K562 (cell line): ENCODE measurements at regions not wholly inside any gene's neighbourhood (a gene's known extent, or its start where the extent isn't known, plus 50 kb on each side); places are given as distances from the start of the nearest gene placed in this dataset.

Experiments
- ATAC-seq: fragments of 200-7000 bp; cut with Tn5 transposase; 3 replicates; pipeline ENCODE4 v1.9.1; 2020; ENCODE audit warnings: moderate library complexity
- BruUV-seq: library from RNA; stranded (reverse); fragments of 400-500 nt; replicated peaks from 2 replicates; lab custom pipeline; 2021; lab: Mats Ljungman, UMichigan
- CTCF ChIA-PET: fragments of 300-600 bp; formaldehyde crosslinking; extraction: SDS; loops from one replicate; lab custom pipeline; 2021; ENCODE audit warnings: low intra/inter-chr PET ratio; lab: Yijun Ruan, JAX
- POLR2A ChIA-PET: fragments of 300-600, 350-650 bp; sonication (Branson Sonifier 250); formaldehyde crosslinking; extraction: SDS; loops from one replicate; lab custom pipeline; 2021; ENCODE audit warnings: antibody characterized with exemption, inconsistent platforms; lab: Yijun Ruan, JAX
- DNase-seq, 4 experiments: peaks; one replicate each; pipeline versions ENCODE4 v3.0.0 to v3.0.0-alpha.2; 2011 to 2018; ENCODE audit warnings: low spot score in 3 of 4, mixed read lengths in 3 of 4; ENCODE audit errors: extremely low read depth in 1 of 4
- FAIRE-seq: peaks from 2 replicates; lab custom pipeline; 2011; peaks lifted over from hg19 to GRCh38; lab: Jason Lieb, UNC
- H2AFZ ChIP-seq: 2 replicates; pipeline ENCODE4 v1.6.0; 2011; ENCODE audit warnings: low read depth, low read length, control low read depth, inconsistent platforms
- H3K27ac ChIP-seq: fragments of 200-600 bp; 3 replicates; pipeline ENCODE4 v1.8.0; 2011; ENCODE audit warnings: low read depth, mild to moderate bottlenecking, control low read depth, inconsistent platforms, low read length, moderate library complexity, mixed read lengths; ENCODE audit errors: extremely low read depth
- H3K27me3 ChIP-seq, 2 experiments: fragments of 300-600 bp in 1 of 2; 2 replicates in 1 of 2; 3 replicates in 1 of 2; pipeline versions ENCODE4 v1.6.0 to v1.8.0; 2011; ENCODE audit warnings: inconsistent platforms in 2 of 2, low read length in 2 of 2, mild to moderate bottlenecking in 1 of 2, mixed read lengths in 1 of 2, moderate library complexity in 1 of 2; ENCODE audit not compliant: control insufficient read depth in 2 of 2, insufficient read depth in 2 of 2
- H3K36me3 ChIP-seq: fragments of 300-600 bp; 3 replicates; pipeline ENCODE4 v1.8.0; 2011; ENCODE audit warnings: mild to moderate bottlenecking, low read length, inconsistent platforms; ENCODE audit not compliant: control insufficient read depth, insufficient read depth
- H3K4me1 ChIP-seq, 2 experiments: fragments of 200-600 bp in 1 of 2; replicated peaks in 1 of 2; 2 replicates in 1 of 2; 3 replicates in 1 of 2; pipeline versions ENCODE4 v1.5.1 to v1.8.0; 2011; ENCODE audit warnings: inconsistent platforms in 2 of 2, low read length in 2 of 2, mild to moderate bottlenecking in 1 of 2, mixed read lengths in 1 of 2, moderate library complexity in 1 of 2; ENCODE audit not compliant: control insufficient read depth in 2 of 2, insufficient read depth in 2 of 2
- H3K4me2 ChIP-seq: 2 replicates; pipeline ENCODE4 v1.6.1; 2011; ENCODE audit warnings: low read length, control low read depth, inconsistent platforms, mixed read lengths; ENCODE audit not compliant: insufficient read depth
- H3K4me3 ChIP-seq: fragments of 200-600 bp; sonication (generic), shearing (Covaris generic); 2 replicates; pipeline ENCODE4 v1.5.1; 2016; ENCODE audit warnings: control low read depth, inconsistent platforms
- H3K79me2 ChIP-seq: fragments of 200-600 bp; 3 replicates; pipeline ENCODE4 v1.8.0; 2011; ENCODE audit warnings: low read length, inconsistent platforms; ENCODE audit not compliant: control insufficient read depth, insufficient read depth
- H3K9ac ChIP-seq, 2 experiments: 2 replicates each; pipeline versions ENCODE4 v1.6.0 to v1.6.1; 2011; ENCODE audit warnings: low read depth in 2 of 2, low read length in 2 of 2, control low read depth in 1 of 2, inconsistent platforms in 1 of 2, mild to moderate bottlenecking in 1 of 2, mixed read lengths in 1 of 2; ENCODE audit not compliant: insufficient read depth in 1 of 2
- H3K9me1 ChIP-seq: one replicate; pipeline ENCODE4 v1.6.0; 2011; ENCODE audit warnings: inconsistent platforms, mild to moderate bottlenecking, low read length, moderate library complexity; ENCODE audit not compliant: control insufficient read depth, insufficient read depth
- H3K9me3 ChIP-seq: replicated peaks from 2 replicates; pipeline ENCODE4 v1.5.1; 2011; ENCODE audit warnings: low read depth, low read length, inconsistent platforms; ENCODE audit not compliant: control insufficient read depth, insufficient read depth
- H4K20me1 ChIP-seq: replicated peaks from 2 replicates; pipeline ENCODE4 v1.6.1; 2011; ENCODE audit warnings: low read length, inconsistent platforms, mixed read lengths; ENCODE audit not compliant: control insufficient read depth, insufficient read depth
- CHD4 ChIP-seq: fragments of 200-600 bp; sonication (generic); IDR thresholded peaks from 3 replicates; pipeline ENCODE4 v1.6.1; 2012; ENCODE audit warnings: low read depth, mild to moderate bottlenecking, mixed read lengths, low read length, inconsistent platforms; ENCODE audit not compliant: insufficient read depth, insufficient replicate concordance, poor library complexity, severe bottlenecking
- EZH2 ChIP-seq: IDR thresholded peaks from 2 replicates; pipeline ENCODE4 v1.6.1; 2012; ENCODE audit warnings: low read depth, mild to moderate bottlenecking, inconsistent platforms, low read length, borderline replicate concordance
- FOSL1 ChIP-seq: fragments of 200-800 bp; sonication (Bioruptor generic); conservative IDR thresholded peaks from 2 replicates; pipeline ENCODE4 v1.6.1; 2016; ENCODE audit warnings: missing genetic modification characterization, missing compliant biosample characterization
- MTA3 ChIP-seq: fragments of 450-650 bp; formaldehyde crosslinking; IDR thresholded peaks from 2 replicates; pipeline ENCODE4 v1.6.1; 2017; ENCODE audit warnings: mild to moderate bottlenecking, borderline replicate concordance
- NFIX ChIP-seq: fragments of 250-450 bp; sonication (Bioruptor Pico); IDR thresholded peaks from 2 replicates; pipeline ENCODE4 v1.4.0; 2020; ENCODE audit warnings: low read depth, mild to moderate bottlenecking, moderate library complexity
- POLR2A ChIP-seq: fragments of 450-650 bp; conservative IDR thresholded peaks from 2 replicates; pipeline ENCODE4 v1.6.1; 2016
- POLR2AphosphoS5 ChIP-seq: IDR thresholded peaks from 2 replicates; pipeline ENCODE4 v1.6.1; 2011; ENCODE audit warnings: mild to moderate bottlenecking, low read depth, low read length, moderate library complexity; ENCODE audit not compliant: control insufficient read depth, insufficient read depth
- SFPQ ChIP-seq: fragments of 200-400 bp; formaldehyde crosslinking; IDR thresholded peaks from 2 replicates; pipeline ENCODE4 v1.6.1; 2017; ENCODE audit warnings: mild to moderate bottlenecking, low read depth, low read length, moderate library complexity
- SMAD3 ChIP-seq: fragments of 450-650 bp; formaldehyde crosslinking; conservative IDR thresholded peaks from 2 replicates; pipeline ENCODE4 v1.4.0; 2020; ENCODE audit warnings: mild to moderate bottlenecking
- SOX6 ChIP-seq: fragments of 450-650 bp; IDR thresholded peaks from 2 replicates; pipeline ENCODE4 v1.6.1; 2014; ENCODE audit warnings: mild to moderate bottlenecking
- SRSF1 ChIP-seq: fragments of 200-400 bp; formaldehyde crosslinking; IDR thresholded peaks from 2 replicates; pipeline ENCODE4 v1.6.1; 2017; ENCODE audit warnings: mild to moderate bottlenecking, low read depth, low read length, moderate library complexity
- TAF15 ChIP-seq: fragments of 200-400 bp; formaldehyde crosslinking; IDR thresholded peaks from 2 replicates; pipeline ENCODE4 v1.6.1; 2017; ENCODE audit warnings: mild to moderate bottlenecking, low read depth, low read length, moderate library complexity
- ZNF174 ChIP-seq: fragments of 250-450 bp; sonication (Bioruptor Pico); IDR thresholded peaks from 2 replicates; pipeline ENCODE4 v1.4.0; 2020; ENCODE audit warnings: mild to moderate bottlenecking
- ZNF175 ChIP-seq: fragments of 200-800 bp; sonication (Bioruptor generic); IDR thresholded peaks from 2 replicates; pipeline ENCODE4 v1.6.1; 2016; ENCODE audit warnings: low read depth, mild to moderate bottlenecking, missing genetic modification characterization, missing compliant biosample characterization
- ZNF407 ChIP-seq: fragments of 450-650 bp; IDR thresholded peaks from 2 replicates; pipeline ENCODE4 v1.6.1; 2016; ENCODE audit warnings: low read depth
- WGBS: fragments of 100-300 bp; shearing (Covaris generic); methylation state at CpG from one replicate; pipeline ENCODE4 v1.1.6; 2016; ENCODE audit warnings: low coverage, mixed read lengths; ENCODE audit not compliant: insufficient coverage; ENCODE audit errors: missing lambda C conversion rate; 5-methylcytosine and 5-hydroxymethylcytosine counted together
- in situ Hi-C: fragments of 300-500 bp; cut with MboI; formaldehyde crosslinking; loops from 4 replicates; pipeline ENCODE4 v1.15.0; 2018; ENCODE audit warnings: inconsistent platforms, mixed read lengths
- intact Hi-C: fragments of 100-400 bp; cut with micrococcal nuclease; formaldehyde crosslinking; loops from 2 replicates; pipeline ENCODE4 v1.14.2; 2022

GRCh38 chr20:11166712-11167111 is 492.9 kb upstream of the JAG1 start:
- CTCF ChIA-PET, result no interaction called here
- TF ChIP-seq POLR2A, result no peak
- no peak for TF ChIP-seq MTA3
- no peak for TF ChIP-seq TAF15
- no peak for TF ChIP-seq POLR2AphosphoS5
- TF ChIP-seq ZNF407, result no peak
- TF ChIP-seq ZNF175 (CRISPR knock-in tag), result no peak
- TF ChIP-seq SOX6, result no peak
- no peak for TF ChIP-seq SMAD3 (CRISPR knock-in tag)
- TF ChIP-seq FOSL1 (tag), result no peak
- TF ChIP-seq NFIX (CRISPR knock-in tag), result no peak
- no peak for TF ChIP-seq CHD4
- TF ChIP-seq SFPQ, result no peak
- TF ChIP-seq ZNF174, result no peak
- no peak for TF ChIP-seq SRSF1
- no peak for TF ChIP-seq EZH2

More at GRCh38 chr20:11166712-11167111, 492.9 kb upstream of the JAG1 start:
- no peak for FAIRE-seq
- H3K4me1 ChIP-seq, result no peaks in the 10 kb centered on the region
- H3K27ac ChIP-seq, result no peak overlapping the region
- POLR2A ChIA-PET, result no interaction called here
- intact Hi-C loops, result no loop called here
- H3K4me3 ChIP-seq, result no peak overlapping the region
- no TSS peak for BruUV-seq
- WGBS, result 0% methylated on average over 2 of the region's 2 CpGs
- H3K79me2 ChIP-seq, result no peaks in the 10 kb centered on the region
- DNase-seq, result no peak
- no peaks in the 10 kb centered on the region for H3K36me3 ChIP-seq
- H3K9me1 ChIP-seq, result no peaks in the 10 kb centered on the region
- no peaks in the 10 kb centered on the region for H4K20me1 ChIP-seq
- no peaks in the 10 kb centered on the region for H3K9me3 ChIP-seq
- ATAC-seq, result no peak
- H3K9ac ChIP-seq, result no peak overlapping the region
- in situ Hi-C loops, result no loop called here
- H3K27me3 ChIP-seq, result no peaks in the 10 kb centered on the region
- H3K4me2 ChIP-seq, result no peak overlapping the region
- H2AFZ ChIP-seq, result no peak overlapping the region
